GM21529 (cell line): ENCODE measurements at regions not wholly inside any gene's neighbourhood (a gene's known extent, or its start where the extent isn't known, plus 50 kb on each side); places are given as distances from the start of the nearest gene placed in this dataset.
"Not testable (repeated sequence)": the region's sequence is repeated elsewhere in the genome, so short reads cannot be mapped to it uniquely, and the experiment has no call there.

Experiments used
- ATAC-seq: cut with Tn5 transposase; IDR thresholded peaks from one replicate; pipeline ENCODE4 v1.9.1; 2021; ENCODE audit not compliant: unreplicated experiment

GRCh38 chr3:35042210-35042991, 596.9 kb upstream of the ARPP21 start:
- no peak for ATAC-seq

- ATAC-seq: no peak
These were observed 596.3 kb upstream of the ARPP21 start for GRCh38 chr3:35043040-35043439.

- no peak for ATAC-seq
These were observed 595.1 kb upstream of the ARPP21 start for GRCh38 chr3:35044190-35044589.

GRCh38 chr3:35045118-35045517, 594.2 kb upstream of the ARPP21 start:
- no peak for ATAC-seq

GRCh38 chr3:35064761-35065160, 574.6 kb upstream of the ARPP21 start:
- no peak for ATAC-seq

- ATAC-seq: no peak
These were observed 573.4 kb upstream of the ARPP21 start for GRCh38 chr3:35065891-35066290.

- no peak for ATAC-seq
These were observed 571.6 kb upstream of the ARPP21 start for GRCh38 chr3:35067750-35068149.

GRCh38 chr3:35070088-35070487, 569.2 kb upstream of the ARPP21 start:
- no peak for ATAC-seq

- no peak for ATAC-seq
These were observed 567.6 kb upstream of the ARPP21 start for GRCh38 chr3:35071772-35072171.

GRCh38 chr3:35078780-35079179, 560.5 kb upstream of the ARPP21 start:
- no peak for ATAC-seq

- no peak for ATAC-seq
These were observed 559.9 kb upstream of the ARPP21 start for GRCh38 chr3:35079403-35079802.

GRCh38 chr3:35081899-35082298, 557.4 kb upstream of the ARPP21 start:
- no peak for ATAC-seq

- no peak for ATAC-seq
These were observed 550.4 kb upstream of the ARPP21 start for GRCh38 chr3:35088943-35089342.

GRCh38 chr3:35114686-35115085, 524.6 kb upstream of the ARPP21 start:
- ATAC-seq: no peak

GRCh38 chr3:35120026-35120425, 519.3 kb upstream of the ARPP21 start:
- no peak for ATAC-seq

- ATAC-seq: no peak
These were observed 501.7 kb upstream of the ARPP21 start for GRCh38 chr3:35137612-35138011.

- no peak for ATAC-seq
These were observed 497.9 kb upstream of the ARPP21 start for GRCh38 chr3:35141406-35141805.

- ATAC-seq: no peak
These were observed 495.3 kb upstream of the ARPP21 start for GRCh38 chr3:35144011-35144410.

- not testable (repeated sequence) for ATAC-seq
These were observed 492.9 kb upstream of the ARPP21 start for GRCh38 chr3:35146256-35147035.

GRCh38 chr3:35183927-35184675, 455.2 kb upstream of the ARPP21 start:
- no peak for ATAC-seq

GRCh38 chr3:35184775-35185174, 454.6 kb upstream of the ARPP21 start:
- ATAC-seq: no peak

GRCh38 chr3:35187908-35188307, 451.4 kb upstream of the ARPP21 start:
- no peak for ATAC-seq
